Gastroesophageal sphincter (tissue), 3 donors: ENCODE measurements at regions not wholly inside any gene's neighbourhood (a gene's known extent, or its start where the extent isn't known, plus 50 kb on each side); places are given as distances from the start of the nearest gene placed in this dataset.

Source experiments
- EP300 ChIP-seq: sonication (generic); formaldehyde crosslinking; IDR thresholded peaks from one replicate; pipeline ENCODE4 v1.6.1; 2017; ENCODE audit warnings: antibody characterized with exemption, mild to moderate bottlenecking
- POLR2A ChIP-seq, 2 donors: fragments of 450-650 bp; IDR thresholded peaks; one replicate each; pipeline ENCODE4 v1.6.1; 2017; ENCODE audit warnings: antibody characterized with exemption in 2 of 2, mild to moderate bottlenecking in 2 of 2, moderate library complexity in 1 of 2
- POLR2AphosphoS5 ChIP-seq: sonication (generic); formaldehyde crosslinking; IDR thresholded peaks from one replicate; pipeline ENCODE4 v1.6.1; 2017; ENCODE audit warnings: antibody characterized with exemption
- TF ChIP-seq, protein P1 (sequence below), 4 experiments: fragments of 200-600 bp in 2 of 4; fragments of 450-650 bp in 2 of 4; sonication (generic) in 1 of 4; IDR thresholded peaks; one replicate each; pipeline ENCODE4 v1.5.1; 2017 to 2019; ENCODE audit warnings: antibody characterized with exemption in 4 of 4, mild to moderate bottlenecking in 2 of 4, moderate library complexity in 2 of 4

DNA sequence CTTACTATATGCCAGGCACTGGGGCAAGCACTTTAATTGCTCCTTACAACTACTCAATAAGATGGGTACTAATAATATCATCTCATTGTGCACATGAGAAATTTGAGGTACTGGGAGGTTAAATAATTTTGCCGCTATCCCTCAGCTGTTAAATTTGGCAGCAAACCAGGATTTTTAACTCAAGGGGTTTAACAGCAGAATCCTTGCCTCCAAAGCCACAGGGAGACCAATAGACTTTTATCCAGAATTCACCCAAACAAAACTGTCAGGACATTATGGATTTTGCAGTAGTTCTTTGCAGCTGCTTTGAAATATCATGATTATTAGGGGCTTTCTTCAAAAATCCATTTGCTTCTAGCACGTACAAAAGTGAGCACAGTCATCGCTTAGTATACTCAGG lies 136.2 kb downstream of the RPS12 start:
- TF ChIP-seq POLR2A (IDR thresholded peaks at IDR 0.05) (no peak), EP300 (no peak), POLR2AphosphoS5 (no peak)
- TF ChIP-seq, protein P1, sequence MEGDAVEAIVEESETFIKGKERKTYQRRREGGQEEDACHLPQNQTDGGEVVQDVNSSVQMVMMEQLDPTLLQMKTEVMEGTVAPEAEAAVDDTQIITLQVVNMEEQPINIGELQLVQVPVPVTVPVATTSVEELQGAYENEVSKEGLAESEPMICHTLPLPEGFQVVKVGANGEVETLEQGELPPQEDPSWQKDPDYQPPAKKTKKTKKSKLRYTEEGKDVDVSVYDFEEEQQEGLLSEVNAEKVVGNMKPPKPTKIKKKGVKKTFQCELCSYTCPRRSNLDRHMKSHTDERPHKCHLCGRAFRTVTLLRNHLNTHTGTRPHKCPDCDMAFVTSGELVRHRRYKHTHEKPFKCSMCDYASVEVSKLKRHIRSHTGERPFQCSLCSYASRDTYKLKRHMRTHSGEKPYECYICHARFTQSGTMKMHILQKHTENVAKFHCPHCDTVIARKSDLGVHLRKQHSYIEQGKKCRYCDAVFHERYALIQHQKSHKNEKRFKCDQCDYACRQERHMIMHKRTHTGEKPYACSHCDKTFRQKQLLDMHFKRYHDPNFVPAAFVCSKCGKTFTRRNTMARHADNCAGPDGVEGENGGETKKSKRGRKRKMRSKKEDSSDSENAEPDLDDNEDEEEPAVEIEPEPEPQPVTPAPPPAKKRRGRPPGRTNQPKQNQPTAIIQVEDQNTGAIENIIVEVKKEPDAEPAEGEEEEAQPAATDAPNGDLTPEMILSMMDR (IDR thresholded peaks at IDR 0.05), result no peak
